ENCODE measurements at regions not wholly inside any gene's neighbourhood (a gene's known extent, or its start where the extent isn't known, plus 50 kb on each side); places are given as distances from the start of the nearest gene placed in this dataset.
"Not testable (repeated sequence)": the region's sequence is repeated elsewhere in the genome, so short reads cannot be mapped to it uniquely, and the experiment has no call there.

- peak; percentile 17 to 63 for DNase-seq
Observed at GRCh38 chr5:152106571-152106970, 181.9 kb upstream of the GLRA1 start.

- no peak for DNase-seq
Observed at GRCh38 chr5:152105085-152105484, 180.4 kb upstream of the GLRA1 start.

DNA sequence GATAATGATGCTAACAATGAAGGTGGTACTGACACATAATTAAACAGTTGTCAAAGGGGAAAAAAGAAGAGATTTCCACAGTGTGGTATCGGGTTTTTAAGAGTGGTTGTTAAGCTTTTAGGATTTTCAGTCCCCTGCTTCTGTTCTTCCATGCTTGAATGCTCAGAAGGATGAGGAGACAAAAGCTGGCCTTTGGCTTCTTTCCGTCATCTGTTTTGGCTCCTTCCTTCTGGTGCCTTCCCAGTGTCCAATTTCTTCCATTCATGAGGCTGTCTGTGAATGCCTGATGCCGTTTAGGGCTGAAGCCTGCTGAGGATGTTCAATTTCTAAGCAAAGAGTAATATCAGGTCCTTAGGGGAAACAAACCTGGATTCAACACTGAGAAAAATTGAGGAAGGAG lies 179.6 kb upstream of the GLRA1 start:
- no peak for DNase-seq

DNA sequence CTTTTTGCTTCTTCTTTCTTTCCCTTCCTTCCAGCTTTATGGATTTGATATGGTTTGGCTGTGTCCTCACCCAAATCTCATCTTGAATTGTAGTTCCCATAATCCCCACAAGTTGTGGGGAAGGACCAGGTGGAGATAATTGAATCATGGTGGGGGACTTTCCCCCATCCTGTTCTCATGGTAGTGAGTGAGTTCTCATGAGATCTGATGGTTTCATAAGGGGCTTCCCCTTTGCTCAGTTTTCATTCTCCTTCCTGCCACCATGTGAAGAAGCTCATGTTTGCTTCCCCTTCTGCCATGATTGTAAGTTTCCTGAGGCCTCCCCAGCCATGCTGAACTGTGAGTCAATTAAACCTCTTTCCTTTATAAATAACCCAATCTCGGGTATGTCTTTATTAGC lies 178.3 kb upstream of the GLRA1 start:
- DNase-seq = not testable (repeated sequence)

GRCh38 chr5:152102057-152102456 lies 177.4 kb upstream of the GLRA1 start:
- DNase-seq = no peak

GRCh38 chr5:152100462-152100861 lies 175.8 kb upstream of the GLRA1 start:
- DNase-seq = no peak

DNA sequence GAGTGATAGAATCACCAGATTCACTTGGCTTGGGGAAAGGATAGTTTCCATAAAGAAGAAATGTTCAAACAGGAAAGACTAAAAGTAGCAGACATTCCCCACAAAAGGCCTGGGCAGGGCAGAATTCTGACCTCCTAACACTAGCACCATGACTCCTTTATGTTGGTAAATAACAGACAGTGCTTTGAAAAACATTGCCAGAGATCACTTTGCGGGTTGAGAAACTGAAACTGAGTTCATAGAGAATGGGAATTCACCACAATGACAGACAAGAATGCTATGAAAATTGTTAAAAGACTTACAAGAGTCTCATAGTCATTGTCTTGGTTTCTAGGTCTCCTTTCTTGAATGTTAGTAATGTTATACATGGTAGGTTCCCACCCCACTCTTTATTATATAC lies 172.5 kb upstream of the GLRA1 start:
- DNase-seq = no peak

DNA sequence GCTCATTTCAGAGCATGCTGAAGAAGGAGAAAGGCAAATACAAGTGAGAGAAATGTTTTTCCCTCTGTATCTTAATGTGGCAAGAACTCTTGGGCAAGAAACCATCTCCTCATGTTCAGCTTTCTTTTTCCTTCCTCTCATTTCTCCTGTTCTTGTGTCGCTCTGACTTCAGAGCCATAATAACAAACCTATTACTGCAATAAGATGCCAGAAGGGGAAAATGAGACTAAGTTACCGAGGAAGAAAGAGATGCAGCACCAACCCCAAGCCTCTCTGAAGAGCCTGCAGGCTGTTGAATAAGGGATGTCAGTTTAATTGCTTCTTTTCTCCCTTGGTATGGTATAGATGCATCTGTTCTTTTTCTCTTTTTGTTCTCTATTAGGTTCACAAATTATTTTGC lies 170.1 kb upstream of the GLRA1 start:
- DNase-seq = no peak

DNA sequence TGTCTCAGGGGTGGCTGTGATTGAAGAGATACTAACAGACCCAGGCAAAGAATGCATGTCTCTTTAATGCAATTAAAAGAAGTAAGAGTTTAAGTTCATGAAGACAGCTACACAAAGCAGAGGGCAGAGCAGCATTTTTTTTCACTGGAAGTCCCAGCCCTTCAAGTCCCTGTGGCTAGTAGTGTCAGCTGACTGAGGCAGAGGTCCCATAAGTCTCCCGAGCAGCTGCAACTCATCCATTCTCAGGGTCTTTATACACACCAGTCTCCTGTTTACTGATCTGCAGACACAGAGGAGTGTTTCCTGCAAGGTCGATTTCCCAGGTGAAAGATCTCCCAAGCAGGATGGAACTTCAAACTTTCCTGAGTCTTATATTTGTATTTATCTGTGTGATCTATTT lies 169.4 kb upstream of the GLRA1 start:
- DNase-seq = no peak

GRCh38 chr5:152092580-152092979 lies 167.9 kb upstream of the GLRA1 start:
- DNase-seq = no peak

- DNase-seq = no peak
Observed at GRCh38 chr5:152089644-152090043, 165.0 kb upstream of the GLRA1 start.

GRCh38 chr5:152086668-152087067 lies 162.0 kb upstream of the GLRA1 start:
- DNase-seq = no peak

DNA sequence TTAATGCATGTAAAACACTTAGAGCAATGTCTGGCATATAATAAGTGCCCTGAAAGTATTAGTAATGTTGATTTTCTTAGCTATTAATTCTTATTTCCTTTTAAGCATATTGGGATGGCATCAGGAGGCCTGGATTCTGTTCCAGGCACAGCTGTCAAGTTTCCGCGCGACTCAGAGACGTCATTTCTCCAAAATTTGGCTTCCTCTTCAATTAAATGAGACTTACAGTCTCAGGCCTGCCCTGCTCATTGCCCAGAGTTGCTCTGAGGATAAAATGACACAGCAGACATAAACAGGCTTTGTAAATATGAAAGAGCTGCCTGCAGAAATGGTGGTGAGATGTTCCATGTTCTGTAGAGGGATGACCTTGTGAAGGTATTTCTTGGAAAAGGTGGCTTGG lies 159.8 kb upstream of the GLRA1 start:
- no peak for DNase-seq

GRCh38 chr5:152083231-152083630 lies 158.6 kb upstream of the GLRA1 start:
- no peak for DNase-seq

DNA sequence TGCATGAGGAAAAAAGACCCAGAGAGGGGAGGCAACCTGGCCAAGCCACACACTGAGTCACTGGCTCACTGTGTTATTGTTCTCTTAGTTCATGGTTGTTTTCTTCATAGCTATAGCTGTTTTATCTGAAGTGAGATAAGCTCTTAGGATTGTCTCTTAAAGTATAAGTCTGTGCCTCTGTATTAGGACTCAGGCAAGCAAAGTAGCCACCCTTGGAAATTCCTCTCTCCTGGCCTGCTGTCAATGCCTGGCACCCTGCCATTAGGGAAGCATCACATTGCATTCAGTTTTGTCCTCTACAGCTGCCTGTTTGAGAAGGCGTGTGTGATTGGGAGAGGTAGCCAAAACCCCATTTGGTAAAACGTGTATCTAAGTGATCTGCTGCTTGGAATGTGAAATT lies 147.4 kb upstream of the GLRA1 start:
- no peak for DNase-seq

GRCh38 chr5:152070591-152070990 lies 145.9 kb upstream of the GLRA1 start:
- DNase-seq = no peak

DNA sequence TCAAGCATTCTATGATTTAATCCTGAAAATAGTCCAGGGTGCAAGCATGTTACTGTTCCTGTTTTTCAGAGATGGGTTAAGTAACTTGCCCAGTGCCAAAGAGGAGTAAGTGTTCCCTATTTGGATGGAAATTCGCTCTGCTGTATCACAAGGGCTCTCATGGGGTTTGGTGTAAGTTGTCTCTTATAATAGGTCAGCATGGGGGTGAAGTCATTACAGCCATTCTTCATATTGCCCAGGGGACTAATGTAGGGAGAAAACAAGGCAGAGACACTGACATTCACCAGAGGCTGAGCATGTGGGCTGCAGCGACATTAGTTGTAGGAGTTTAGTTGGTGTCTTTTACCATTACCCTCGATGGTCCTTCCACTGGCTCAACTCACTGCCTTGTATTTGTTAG lies 142.1 kb upstream of the GLRA1 start:
- DNase-seq = no peak

DNA sequence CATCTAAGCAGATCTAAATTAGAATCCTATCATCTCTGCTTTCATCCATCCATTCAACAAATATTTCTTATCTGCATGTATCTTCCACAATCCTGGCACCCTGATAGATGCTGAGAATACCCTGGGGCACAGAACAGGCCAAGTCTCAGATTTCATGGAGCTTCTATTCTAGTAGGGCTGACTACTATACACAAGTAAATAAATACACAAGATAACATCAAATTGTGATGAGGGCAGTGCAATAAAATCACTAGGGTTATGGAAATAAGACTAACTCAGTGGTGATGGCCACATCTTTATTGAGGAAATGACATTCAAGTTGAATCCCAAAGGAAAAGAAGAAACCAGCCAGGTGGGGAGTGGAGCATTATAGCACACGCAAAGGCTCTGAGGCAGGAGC lies 138.4 kb upstream of the GLRA1 start:
- peak; percentile 58 to 70 for DNase-seq

- DNase-seq = no peak
Observed at GRCh38 chr5:152061095-152061494, 136.4 kb upstream of the GLRA1 start.

DNA sequence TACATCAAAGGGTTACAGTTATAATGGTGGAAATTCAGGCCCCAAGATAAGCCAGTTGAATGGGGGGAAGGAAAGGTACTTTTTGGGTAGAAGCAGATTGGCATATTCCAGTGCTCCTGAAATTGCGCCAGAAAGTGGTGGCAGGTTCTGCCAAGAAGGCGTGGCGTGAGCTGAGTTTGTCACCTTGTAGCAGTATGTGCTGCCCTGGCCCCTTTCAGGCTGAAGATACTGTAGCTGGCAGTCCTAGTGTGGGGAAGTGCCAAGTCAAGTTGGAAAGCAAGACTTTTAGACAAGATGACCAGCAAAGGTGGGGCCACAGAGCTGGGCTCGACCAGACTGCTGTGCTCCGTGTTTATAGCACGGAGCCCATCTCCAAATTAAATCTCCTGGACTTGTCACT lies 133.6 kb upstream of the GLRA1 start:
- no peak for DNase-seq

GRCh38 chr5:152056931-152057330 lies 132.3 kb upstream of the GLRA1 start:
- no peak for DNase-seq

- no peak for DNase-seq
Observed at GRCh38 chr5:152052470-152052869, 127.8 kb upstream of the GLRA1 start.

GRCh38 chr5:152051499-152052454 lies 127.1 kb upstream of the GLRA1 start:
- no peak for DNase-seq

- no peak for DNase-seq
Observed at GRCh38 chr5:152046361-152046760, 121.7 kb upstream of the GLRA1 start.

GRCh38 chr5:152038856-152039255 lies 114.2 kb upstream of the GLRA1 start:
- not testable (repeated sequence) for DNase-seq

Data from NCI-H526 (cell line).